HG03442 (cell line): ENCODE measurements at regions not wholly inside any gene's neighbourhood (a gene's known extent, or its start where the extent isn't known, plus 50 kb on each side); places are given as distances from the start of the nearest gene placed in this dataset.

Source experiments
- ATAC-seq: cut with Tn5 transposase; IDR thresholded peaks from one replicate; pipeline ENCODE4 v1.9.1; 2021; ENCODE audit warnings: mild to moderate bottlenecking, moderate library complexity; ENCODE audit not compliant: unreplicated experiment

DNA sequence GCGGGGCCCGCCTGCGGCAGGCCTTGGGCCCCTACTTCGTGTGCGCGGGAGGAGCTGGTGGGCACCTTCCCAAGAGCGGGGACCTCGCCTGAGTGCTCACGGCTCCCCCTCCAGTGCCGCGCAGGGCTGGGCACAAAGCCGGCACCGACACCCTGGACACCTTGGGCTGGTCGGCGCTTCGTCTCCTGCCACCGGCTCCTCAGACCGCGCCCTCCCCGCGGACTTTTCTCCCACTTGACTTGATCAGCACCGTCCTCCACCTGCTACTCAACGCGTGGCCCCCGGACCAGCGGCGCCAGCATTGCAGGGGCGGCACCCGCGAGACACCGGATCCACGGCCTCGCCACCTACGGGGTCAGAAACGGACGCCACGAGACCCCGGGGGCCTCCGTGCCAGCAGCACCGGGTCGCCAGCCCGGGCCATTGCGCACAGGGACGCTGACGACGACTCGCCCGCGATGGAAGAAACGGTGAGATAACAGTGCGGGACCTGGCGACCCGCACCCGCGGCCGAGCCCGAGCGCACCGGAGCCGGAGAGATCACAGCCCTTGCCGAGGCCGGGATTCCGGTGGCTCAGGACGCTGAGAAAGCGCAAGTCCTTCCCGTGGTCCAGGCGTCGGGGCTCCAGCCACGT, 154.2 kb downstream of the DLL1 start:
- ATAC-seq, result no peak

GRCh38 chr6:170135821-170136471, 154.9 kb downstream of the DLL1 start:
- ATAC-seq, result no peak

GRCh38 chr6:170135461-170135820, 155.4 kb downstream of the DLL1 start:
- no peak for ATAC-seq

DNA sequence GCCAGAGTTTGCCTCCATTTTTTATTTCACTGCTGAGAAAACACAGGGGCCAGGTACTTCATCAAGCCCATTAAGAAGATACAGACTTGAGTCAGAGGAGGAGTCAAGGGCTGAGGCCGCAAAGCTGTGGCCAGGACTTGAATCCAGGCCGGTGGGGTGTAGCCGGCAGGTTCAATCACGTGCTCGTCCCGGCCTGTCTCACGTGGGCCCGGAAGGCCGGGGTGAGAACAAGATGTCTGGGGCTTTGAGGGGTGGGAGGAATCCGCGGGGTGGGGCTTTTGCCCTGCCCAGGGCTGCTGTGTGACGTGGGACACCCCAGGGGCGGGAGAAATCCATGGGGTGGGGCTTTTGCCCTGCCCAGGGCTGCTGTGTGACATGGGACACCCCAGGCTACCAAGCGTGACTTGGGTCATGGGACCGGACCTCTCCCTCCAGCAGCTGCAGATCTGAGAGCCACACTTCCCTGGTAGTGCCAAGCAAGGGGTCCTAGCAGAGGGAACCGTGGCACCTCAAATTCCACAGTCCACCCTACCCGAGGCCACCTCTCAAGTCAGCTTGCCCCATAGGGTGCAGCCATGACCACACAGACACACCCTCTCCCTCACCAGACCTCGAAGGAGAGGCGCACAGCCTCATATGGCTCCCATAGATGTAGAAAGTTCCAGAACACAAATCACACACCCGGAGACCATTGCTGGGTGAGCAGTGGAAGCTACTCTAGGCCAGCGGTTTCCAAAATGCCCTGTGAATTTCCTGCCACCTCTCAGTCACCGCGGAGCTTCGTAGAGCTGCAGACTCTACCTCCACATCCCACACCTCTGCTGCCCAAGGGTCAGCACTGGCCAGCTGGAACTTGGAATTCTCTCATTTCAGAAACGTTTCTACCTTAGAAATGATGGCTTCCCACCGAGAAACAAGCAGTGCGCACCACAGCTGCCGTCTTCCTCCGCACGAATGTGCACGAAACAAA, 156.1 kb downstream of the DLL1 start:
- no peak for ATAC-seq

DNA sequence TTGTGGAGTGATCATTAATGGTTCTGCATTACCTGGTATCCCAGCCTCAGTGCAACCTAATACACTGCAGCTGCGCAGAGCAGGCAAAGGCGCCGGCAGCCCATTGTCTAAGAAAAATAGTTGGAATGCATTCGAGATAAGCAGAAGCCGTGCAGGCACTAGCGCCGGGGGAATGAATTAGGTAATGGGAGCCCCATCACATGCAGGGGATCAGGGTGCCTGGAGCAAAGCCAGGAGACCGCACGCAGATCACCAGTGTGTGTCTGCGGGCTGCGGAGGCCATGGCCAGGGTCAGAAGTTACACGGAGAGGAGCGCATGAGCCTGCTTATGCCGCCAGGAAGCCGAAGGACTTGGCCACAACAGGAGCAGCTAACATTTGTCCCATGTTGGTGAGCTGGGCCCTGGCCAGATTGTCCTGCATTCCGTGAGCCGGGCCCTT, 156.8 kb downstream of the DLL1 start:
- ATAC-seq, result no peak

DNA sequence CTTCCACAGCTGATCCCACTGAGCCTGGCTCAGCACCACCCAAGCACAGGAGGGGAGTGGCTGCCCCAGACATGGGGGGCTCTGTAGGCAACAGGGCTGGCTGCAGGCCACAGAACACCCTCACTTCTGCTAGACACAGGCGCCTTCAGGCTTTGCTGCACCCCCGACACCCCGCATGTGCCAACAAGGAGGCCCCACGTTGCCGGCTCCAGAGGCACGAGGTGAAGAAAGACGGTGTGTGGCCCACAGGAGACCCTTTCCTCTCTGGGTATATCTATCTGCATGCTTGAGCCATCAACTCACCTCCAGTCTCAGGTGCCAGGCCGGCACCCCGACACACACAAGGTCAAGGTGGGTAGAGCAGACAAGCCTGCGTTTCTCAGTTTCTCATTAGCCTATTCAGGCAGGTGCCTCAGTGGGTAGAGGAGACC, 158.3 kb downstream of the DLL1 start:
- ATAC-seq, result no peak

- ATAC-seq, result no peak
Measured at GRCh38 chr6:170132011-170132521, 158.8 kb downstream of the DLL1 start.

DNA sequence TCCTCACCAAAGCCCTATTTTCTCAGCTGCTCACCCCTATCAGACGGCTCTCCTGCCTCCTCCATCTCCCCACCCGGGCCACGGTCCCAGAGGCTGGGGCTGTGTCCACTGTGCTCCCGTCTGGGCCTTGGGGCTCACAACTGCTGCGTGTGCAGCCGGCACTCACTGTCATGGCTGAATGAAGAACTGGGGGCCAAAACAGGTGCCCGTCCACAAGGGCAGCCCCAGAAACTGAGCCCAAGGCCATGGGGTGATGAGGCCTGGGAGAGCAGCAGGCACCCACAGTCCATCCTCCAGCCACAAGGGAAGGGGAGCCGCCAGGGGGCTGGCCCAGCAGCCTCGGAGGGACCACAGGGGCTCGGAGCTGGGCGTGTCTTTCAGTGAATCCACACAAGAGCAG, 159.5 kb downstream of the DLL1 start:
- ATAC-seq, result no peak

DNA sequence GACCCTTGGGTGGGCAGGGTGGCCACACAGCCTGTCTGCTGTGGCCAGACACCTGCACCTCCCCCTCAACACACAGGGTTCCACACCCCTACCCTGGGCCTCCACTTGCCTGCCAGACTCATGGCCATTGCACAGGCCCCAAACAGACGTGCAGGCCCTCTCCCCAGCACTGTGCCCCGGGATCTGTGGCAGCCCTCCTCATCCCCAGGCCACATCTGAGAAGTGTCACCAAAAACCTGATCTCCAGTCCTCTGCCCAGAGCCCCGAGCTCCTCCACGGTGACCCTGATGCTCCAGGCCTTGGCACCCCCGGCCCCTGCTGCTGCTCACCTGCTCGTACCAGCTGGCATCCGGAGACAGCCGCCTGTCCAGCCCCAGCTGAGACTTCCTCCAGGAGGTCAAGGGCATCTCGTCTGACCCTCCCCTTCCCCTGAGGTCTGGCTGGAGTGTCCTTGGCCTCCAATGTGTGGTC, 160.1 kb downstream of the DLL1 start:
- ATAC-seq, result no peak

DNA sequence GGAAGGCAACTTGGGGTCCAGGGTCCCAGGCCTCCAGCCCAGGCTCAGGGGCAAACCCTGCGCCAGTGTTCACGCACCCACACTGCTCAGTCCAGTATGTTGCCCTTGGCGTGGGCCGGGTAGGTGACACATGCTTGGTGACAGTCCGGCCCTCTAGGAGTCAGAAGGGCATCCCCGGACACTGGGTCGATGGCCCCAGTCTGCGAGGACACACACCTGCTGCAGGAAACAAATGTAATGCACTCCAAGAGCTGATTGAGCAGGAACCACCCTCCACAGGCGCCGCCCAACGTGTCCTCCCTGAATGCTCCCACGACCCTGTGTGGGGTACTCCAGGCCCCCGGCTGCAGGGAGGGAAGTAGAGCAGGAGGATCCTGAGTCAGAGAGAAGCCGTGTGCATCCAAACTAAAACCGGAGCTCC, 160.7 kb downstream of the DLL1 start:
- ATAC-seq, result no peak

- no peak for ATAC-seq
Measured at GRCh38 chr6:170129691-170130171, 161.1 kb downstream of the DLL1 start.

- no peak for ATAC-seq
Measured at GRCh38 chr6:170128811-170129681, 161.8 kb downstream of the DLL1 start.

DNA sequence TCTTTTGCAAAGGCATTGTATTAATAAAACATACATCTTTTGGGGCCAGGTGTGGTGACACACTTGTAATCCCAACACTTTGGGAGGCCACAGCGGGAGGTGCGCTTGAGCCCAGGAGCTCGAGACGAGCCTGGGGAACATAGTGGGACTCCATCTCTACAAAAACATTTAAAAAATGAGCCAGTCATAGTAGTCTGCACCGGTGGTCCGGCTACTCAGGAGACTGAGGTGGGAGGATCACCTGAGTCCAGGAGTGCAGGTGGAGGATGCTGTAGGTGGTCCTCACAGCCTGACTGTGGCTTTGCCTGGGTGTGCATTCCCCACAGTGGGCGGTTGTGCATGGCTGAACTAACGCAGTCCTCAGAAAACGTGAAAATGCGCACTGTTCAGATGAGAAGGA, 162.5 kb downstream of the DLL1 start:
- no peak for ATAC-seq

DNA sequence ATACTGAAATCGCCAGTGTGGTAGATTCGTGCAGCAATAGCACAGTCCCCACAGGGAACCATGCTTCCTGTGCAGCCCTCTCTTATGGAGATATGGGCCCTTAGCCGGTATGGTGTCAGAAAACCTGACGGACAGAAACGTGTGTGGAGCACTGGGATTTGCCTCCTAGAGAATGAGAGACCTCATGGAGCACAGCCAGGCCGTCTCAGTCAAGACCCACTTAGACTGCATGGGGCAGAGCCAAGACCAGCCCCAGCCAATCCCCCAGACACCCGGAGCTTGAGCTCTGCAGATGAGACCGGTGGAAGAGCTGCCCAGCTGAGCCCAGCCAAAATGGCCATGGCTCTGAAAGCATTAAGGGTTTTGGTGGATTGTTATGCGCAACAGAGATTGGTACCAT, 163.7 kb downstream of the DLL1 start:
- no peak for ATAC-seq

DNA sequence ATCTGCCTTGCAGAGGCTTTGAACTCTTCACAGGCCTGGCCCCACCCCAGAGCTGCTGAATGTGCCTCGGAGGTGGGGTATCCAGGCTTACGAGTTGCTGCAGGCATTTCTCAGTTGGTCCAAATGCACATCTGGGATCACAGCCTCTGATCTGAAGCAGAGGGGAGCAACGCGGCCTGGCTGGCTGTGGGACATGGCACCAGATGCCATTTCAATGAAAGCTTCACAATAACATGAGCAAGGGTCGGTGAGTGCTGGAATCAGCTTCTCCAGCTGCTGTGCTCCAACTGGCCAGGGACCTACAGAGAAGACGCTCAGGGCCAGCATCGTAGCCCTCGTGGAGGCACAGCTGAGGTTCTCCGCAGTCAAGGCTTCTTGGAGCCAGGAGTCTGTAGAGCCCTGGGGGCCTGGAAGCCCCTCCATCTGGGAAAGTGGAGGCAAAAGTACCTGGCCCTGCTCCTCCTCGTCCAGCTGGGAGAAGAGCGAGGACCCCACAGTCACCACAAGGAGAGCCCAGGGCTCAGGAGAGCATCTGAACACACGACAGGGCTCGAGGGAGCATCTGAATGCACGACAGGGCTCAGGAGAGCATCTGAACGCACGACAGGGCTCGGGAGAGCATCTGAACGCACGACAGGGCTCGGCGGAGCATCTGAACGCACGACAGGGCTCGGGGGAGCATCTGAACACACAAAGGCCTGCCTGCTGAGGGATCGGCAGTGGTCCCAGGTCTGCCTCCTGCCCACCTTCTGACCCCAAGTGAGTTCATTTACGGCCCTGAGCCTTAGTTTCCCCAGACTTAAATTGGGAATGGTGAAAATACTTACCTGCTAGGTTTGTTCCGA, 165.2 kb downstream of the DLL1 start:
- no peak for ATAC-seq

DNA sequence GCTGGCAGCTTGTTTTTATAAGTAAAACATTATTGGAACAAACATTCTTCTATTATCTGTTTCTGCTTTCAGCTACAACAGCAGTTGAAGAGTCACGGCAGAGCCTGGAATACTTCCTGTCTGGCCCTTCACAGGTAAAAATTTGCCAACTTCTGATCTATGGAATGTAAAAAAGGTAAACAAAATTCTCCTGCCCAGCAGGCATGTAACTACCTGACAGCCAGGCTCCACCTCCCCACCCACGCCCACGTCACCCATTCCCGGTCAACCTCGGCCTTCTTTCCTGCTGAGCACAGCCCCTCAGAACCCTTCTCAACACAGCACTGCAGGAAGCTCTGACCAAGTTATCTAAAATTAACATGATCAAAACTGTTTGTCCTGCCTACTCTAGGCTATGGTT, 166.0 kb downstream of the DLL1 start:
- ATAC-seq, result no peak

DNA sequence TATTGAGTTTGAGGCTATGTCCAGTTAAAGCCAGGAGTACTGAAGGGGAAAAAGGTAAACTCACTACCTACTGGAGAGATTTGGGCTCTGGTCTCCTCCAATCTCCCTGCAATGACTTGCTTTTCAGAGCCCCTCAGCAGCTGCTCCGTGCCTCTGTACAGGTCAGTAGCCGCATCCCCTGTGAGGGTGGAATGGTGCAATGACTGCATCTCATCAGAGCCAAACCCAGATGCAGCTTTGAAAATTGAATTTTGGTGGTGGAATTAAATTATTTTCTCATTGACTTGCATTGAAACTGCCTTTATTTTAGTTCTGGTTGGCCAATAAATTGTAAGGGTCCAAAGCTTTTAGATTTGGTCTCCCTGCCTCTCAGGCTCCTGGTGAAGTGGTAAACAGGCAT, 166.7 kb downstream of the DLL1 start:
- ATAC-seq, result no peak

DNA sequence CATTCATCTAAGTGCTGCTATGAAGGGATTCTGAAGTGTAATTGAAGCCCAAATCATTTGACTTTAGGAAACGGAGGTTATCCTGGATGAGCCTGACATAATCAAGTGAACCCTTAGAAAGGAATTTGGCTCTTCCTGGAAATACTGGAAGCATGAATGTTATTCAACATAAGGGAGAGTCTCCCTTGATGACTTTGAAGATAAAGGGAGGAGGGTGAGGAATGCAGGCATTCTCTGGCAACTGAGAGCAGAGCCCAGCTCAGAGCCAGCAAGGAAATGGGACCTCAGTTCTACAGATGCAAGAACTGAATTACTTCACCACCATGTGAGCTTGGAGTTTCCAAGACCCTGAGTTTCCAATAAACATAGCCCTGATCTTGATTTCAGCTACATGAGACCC, 168.2 kb downstream of the DLL1 start:
- no peak for ATAC-seq
